ENCODE measurements at regions not wholly inside any gene's neighbourhood (a gene's known extent, or its start where the extent isn't known, plus 50 kb on each side); places are given as distances from the start of the nearest gene placed in this dataset.

GRCh38 chrX:130984782-130985181 is 73.4 kb upstream of the ARHGAP36 start (continued):
- no peak for TF ChIP-seq ZNF217 (IDR thresholded peaks at IDR 0.05)
- no peak for TF ChIP-seq USF1 (IDR thresholded peaks at IDR 0.05; ENCODE audit: borderline replicate concordance, extremely low read length, insufficient read depth, low read depth, low read length)
- no peak for TF ChIP-seq CHD4 (IDR thresholded peaks at IDR 0.05)

GRCh38 chrX:130987241-130987640 is 70.9 kb upstream of the ARHGAP36 start:
- no peaks in the 10 kb centered on the region for H3K36me3 ChIP-seq (ENCODE audit: control insufficient read depth in 2 of 2, insufficient read depth in 2 of 2, low read length in 1 of 2)
- H3K27ac ChIP-seq (ENCODE audit: control insufficient read depth, insufficient read depth), result no peak overlapping the region
- no peak overlapping the region for H3K4me3 ChIP-seq
- no peaks in the 10 kb centered on the region for H3K27me3 ChIP-seq (replicated peaks in 1 of 2; ENCODE audit: control insufficient read depth in 2 of 2, insufficient read depth in 2 of 2, low read length in 1 of 2)
- 59% methylated on average over 4 of the region's 4 CpGs for WGBS (ENCODE audit: insufficient coverage, insufficient replicate concordance, low lambda C conversion rate, missing lambda C conversion rate)
- no peaks in the 10 kb centered on the region for H3K9me3 ChIP-seq (replicated peaks; ENCODE audit: control insufficient read depth, insufficient read depth, low read length)
- no peak overlapping the region for H2AFZ ChIP-seq (ENCODE audit: control insufficient read depth, low read depth, low read length)
- no peak overlapping the region for H3K4me2 ChIP-seq (ENCODE audit: control insufficient read depth, insufficient read depth)
- ATAC-seq, result no peak
- ChIA-PET SMC1A (ENCODE audit: uncharacterized antibody, unreplicated experiment) (interaction anchor here (1.7 kb wide), 1 partner anchor 9 kb away, joined by 7 read pairs; no protein-coding TSS in a partner anchor), RAD21 (ENCODE audit: unreplicated experiment) (no interaction called here), CTCF (interaction anchor here (3.3 kb wide), 1 partner anchor 8 kb away, joined by 11 read pairs; no protein-coding TSS in a partner anchor), POLR2A (no interaction called here)
- DNase-seq (ENCODE audit: low read depth, low spot score), result no peak
- H3K79me2 ChIP-seq (ENCODE audit: control insufficient read depth, insufficient read depth, low read length), result no peaks in the 10 kb centered on the region
- no peak overlapping the region for H3K9ac ChIP-seq (ENCODE audit: control insufficient read depth, insufficient read depth, low read length)
- in situ Hi-C loops (cut with MboI) (no loop called here), intact Hi-C loops (cut with micrococcal nuclease; ENCODE audit: unreplicated experiment) (loop anchor here (10.0 kb wide), 1 partner anchor 328 kb away; no protein-coding TSS in a partner anchor)
- no peaks in the 10 kb centered on the region for H3K4me1 ChIP-seq (ENCODE audit: control insufficient read depth, insufficient read depth, low read length)
- no peak for FAIRE-seq
- BruUV-seq (replicated peaks), result no TSS peak
- no peaks in the 10 kb centered on the region for H4K20me1 ChIP-seq (ENCODE audit: control insufficient read depth, insufficient read depth)
- TF ChIP-seq PKNOX1 (IDR thresholded peaks at IDR 0.05), result no peak
- TF ChIP-seq CHD1 (IDR thresholded peaks at IDR 0.05; ENCODE audit: low read depth, low read length), result no peak
- TF ChIP-seq CBX5 (IDR thresholded peaks at IDR 0.05; ENCODE audit: low read depth), result no peak
- no peak for TF ChIP-seq CBFB (IDR thresholded peaks at IDR 0.05; ENCODE audit: low read depth)
- TF ChIP-seq GATAD2B (conservative IDR thresholded peaks at IDR 0.05; ENCODE audit: low read depth), result no peak
- TF ChIP-seq SMAD5 (IDR thresholded peaks at IDR 0.05; ENCODE audit: low read depth), result no peak
- TF ChIP-seq TAF1 (IDR thresholded peaks at IDR 0.05; ENCODE audit: borderline replicate concordance, low read depth, low read length), result no peak
- no peak for TF ChIP-seq MLLT1 (IDR thresholded peaks at IDR 0.05)
- TF ChIP-seq CHD4 (IDR thresholded peaks at IDR 0.05), result no peak
- TF ChIP-seq BRCA1 (IDR thresholded peaks at IDR 0.05; ENCODE audit: low read depth, low read length), result no peak
- no peak for TF ChIP-seq PRDM15 (CRISPR knock-in tag; IDR thresholded peaks at IDR 0.05)
- no peak for TF ChIP-seq RB1 (IDR thresholded peaks at IDR 0.05; ENCODE audit: borderline replicate concordance)
- TF ChIP-seq ATF2 (IDR thresholded peaks at IDR 0.05; ENCODE audit: low read length), result no peak

Measured in GM12878 (cell line).